ENCODE measurements at regions not wholly inside any gene's neighbourhood (a gene's known extent, or its start where the extent isn't known, plus 50 kb on each side); places are given as distances from the start of the nearest gene placed in this dataset.

- ChIA-PET POLR2A (no interaction called here), CTCF (interaction anchor here (0.9 to 1.6 kb wide), 2 partner anchors 12 to 15 kb away, joined by 3 to 5 read pairs; no protein-coding TSS in a partner anchor)
- DNase-seq (ENCODE audit: low read depth, low spot score) = no peak
- no peak overlapping the region for H3K4me3 ChIP-seq (ENCODE audit: low read depth, low read length)
- no peak for TF ChIP-seq CTCF (IDR thresholded peaks at IDR 0.05; ENCODE audit: insufficient read depth, low read length, missing control alignments)
Measured at GRCh38 chr5:2024986-2025721, 142.4 kb upstream of the IRX4 start.

- no peak overlapping the region for H3K4me3 ChIP-seq (ENCODE audit: low read depth, low read length)
- ChIA-PET POLR2A (no interaction called here), CTCF (no interaction called here)
- no peak for DNase-seq (ENCODE audit: low read depth, low spot score)
- TF ChIP-seq CTCF (IDR thresholded peaks at IDR 0.05; ENCODE audit: insufficient read depth, low read length, missing control alignments) = no peak
Measured at GRCh38 chr5:2023196-2023595, 140.5 kb upstream of the IRX4 start.

GRCh38 chr5:2022436-2022835 is 139.7 kb upstream of the IRX4 start:
- H3K4me3 ChIP-seq (ENCODE audit: low read depth, low read length) = no peak overlapping the region
- CTCF ChIA-PET = no interaction called here
- POLR2A ChIA-PET = no interaction called here
- no peak for DNase-seq (ENCODE audit: low read depth, low spot score)
- TF ChIP-seq CTCF (IDR thresholded peaks at IDR 0.05; ENCODE audit: insufficient read depth, low read length, missing control alignments) = no peak

- TF ChIP-seq CTCF (IDR thresholded peaks at IDR 0.05; ENCODE audit: insufficient read depth, low read length, missing control alignments) = no peak
- H3K4me3 ChIP-seq (ENCODE audit: low read depth, low read length) = no peak overlapping the region
- CTCF ChIA-PET = no interaction called here
- no peak for DNase-seq (ENCODE audit: low read depth, low spot score)
- POLR2A ChIA-PET = no interaction called here
Measured at GRCh38 chr5:2021484-2022176, 138.9 kb upstream of the IRX4 start.

GRCh38 chr5:2020730-2021129 is 138.0 kb upstream of the IRX4 start:
- no peak for TF ChIP-seq CTCF (IDR thresholded peaks at IDR 0.05; ENCODE audit: insufficient read depth, low read length, missing control alignments)
- H3K4me3 ChIP-seq (ENCODE audit: low read depth, low read length) = no peak overlapping the region
- DNase-seq (ENCODE audit: low read depth, low spot score) = no peak
- CTCF ChIA-PET = no interaction called here
- POLR2A ChIA-PET = no interaction called here

GRCh38 chr5:2019716-2020115 is 137.0 kb upstream of the IRX4 start:
- DNase-seq (ENCODE audit: low read depth, low spot score) = no peak
- CTCF ChIA-PET = no interaction called here
- POLR2A ChIA-PET = no interaction called here
- no peak for TF ChIP-seq CTCF (IDR thresholded peaks at IDR 0.05; ENCODE audit: insufficient read depth, low read length, missing control alignments)
- no peak overlapping the region for H3K4me3 ChIP-seq (ENCODE audit: low read depth, low read length)
